ENCODE measurements at regions not wholly inside any gene's neighbourhood (a gene's known extent, or its start where the extent isn't known, plus 50 kb on each side); places are given as distances from the start of the nearest gene placed in this dataset.

GRCh38 chr20:39109933-39110818 is 148.0 kb downstream of the DHX35 start:
- DNase-seq (ENCODE audit: low spot score) = no peak

- DNase-seq (ENCODE audit: low spot score) = no peak
These were observed 146.6 kb downstream of the DHX35 start for GRCh38 chr20:39108746-39109145.

- no peak for DNase-seq (ENCODE audit: low spot score)
These were observed 145.6 kb downstream of the DHX35 start for GRCh38 chr20:39107741-39108140.

GRCh38 chr20:39106791-39107190 is 144.6 kb downstream of the DHX35 start:
- DNase-seq (ENCODE audit: low spot score) = no peak

- no peak for DNase-seq (ENCODE audit: low spot score)
These were observed 143.4 kb downstream of the DHX35 start for GRCh38 chr20:39105551-39105950.

GRCh38 chr20:39103732-39104131 is 141.6 kb downstream of the DHX35 start:
- DNase-seq (ENCODE audit: low spot score) = no peak

GRCh38 chr20:39103305-39103704 is 141.2 kb downstream of the DHX35 start:
- DNase-seq (ENCODE audit: low spot score) = no peak

- DNase-seq (ENCODE audit: low spot score) = no peak
These were observed 139.8 kb downstream of the DHX35 start for GRCh38 chr20:39101895-39102294.

GRCh38 chr20:39100691-39101090 is 138.5 kb downstream of the DHX35 start:
- DNase-seq (ENCODE audit: low spot score) = no peak

- DNase-seq (ENCODE audit: low spot score) = no peak
These were observed 135.7 kb downstream of the DHX35 start for GRCh38 chr20:39097889-39098288.

GRCh38 chr20:39095870-39096269 is 133.7 kb downstream of the DHX35 start:
- DNase-seq (ENCODE audit: low spot score) = no peak

GRCh38 chr20:39094391-39094790 is 132.2 kb downstream of the DHX35 start:
- DNase-seq (ENCODE audit: low spot score) = no peak

- DNase-seq (ENCODE audit: low spot score) = no peak
These were observed 130.7 kb downstream of the DHX35 start for GRCh38 chr20:39092733-39093410.

- DNase-seq (ENCODE audit: low spot score) = no peak
These were observed 128.8 kb downstream of the DHX35 start for GRCh38 chr20:39090906-39091305.

- DNase-seq (ENCODE audit: low spot score) = no peak
These were observed 127.7 kb downstream of the DHX35 start for GRCh38 chr20:39089797-39090196.

Measured in cerebellar cortex (tissue), 1 donor.